Keratinocyte (primary cell): ENCODE measurements at regions not wholly inside any gene's neighbourhood (a gene's known extent, or its start where the extent isn't known, plus 50 kb on each side); places are given as distances from the start of the nearest gene placed in this dataset.

Source experiments
- DNase-seq: peaks from one replicate; pipeline ENCODE4 v3.0.0-alpha.2; 2011; ENCODE audit warnings: low read depth, missing footprints, low spot score
- FAIRE-seq: peaks from 2 replicates; lab custom pipeline; 2011; peaks lifted over from hg19 to GRCh38; lab: Jason Lieb, UNC
- H2AFZ ChIP-seq: 2 replicates; pipeline ENCODE4 v1.6.0; 2012; ENCODE audit warnings: low read length, control low read depth, inconsistent platforms; ENCODE audit not compliant: control insufficient read depth
- H3K27ac ChIP-seq: 2 replicates; pipeline ENCODE4 v1.5.1; 2011; ENCODE audit warnings: low read length; ENCODE audit not compliant: control insufficient read depth, insufficient read depth
- H3K27me3 ChIP-seq: 3 replicates; pipeline ENCODE4 v1.6.0; 2011; ENCODE audit warnings: low read length; ENCODE audit not compliant: control insufficient read depth, insufficient read depth; ENCODE audit errors: extremely low read depth
- H3K36me3 ChIP-seq, 2 experiments: 2 replicates in 1 of 2; 3 replicates in 1 of 2; pipeline ENCODE4 v1.5.1; 2011; ENCODE audit warnings: low read length in 2 of 2, mild to moderate bottlenecking in 1 of 2; ENCODE audit not compliant: control insufficient read depth in 2 of 2, insufficient read depth in 2 of 2; ENCODE audit errors: extremely low read depth in 1 of 2
- H3K4me1 ChIP-seq: 3 replicates; pipeline ENCODE4 v1.5.1; 2011; ENCODE audit warnings: low read length; ENCODE audit not compliant: control insufficient read depth, insufficient read depth; ENCODE audit errors: extremely low read depth
- H3K4me2 ChIP-seq: 3 replicates; pipeline ENCODE4 v1.6.0; 2011; ENCODE audit warnings: low read depth, low read length; ENCODE audit not compliant: control insufficient read depth, insufficient read depth; ENCODE audit errors: extremely low read depth
- H3K4me3 ChIP-seq, 3 experiments: fragments of 200-600 bp in 1 of 3; sonication (generic) in 1 of 3; 2 replicates in 2 of 3; 3 replicates in 1 of 3; pipeline ENCODE4 v1.5.1; 2011 to 2016; ENCODE audit warnings: low read length in 3 of 3, mild to moderate bottlenecking in 3 of 3, control low read depth in 2 of 3, inconsistent platforms in 1 of 3, low read depth in 1 of 3, mixed read lengths in 1 of 3, mixed run types in 1 of 3, moderate library complexity in 1 of 3; ENCODE audit not compliant: control insufficient read depth in 2 of 3, insufficient read depth in 2 of 3; ENCODE audit errors: extremely low read depth in 1 of 3
- H3K79me2 ChIP-seq: 2 replicates; pipeline ENCODE4 v1.6.0; 2012; ENCODE audit warnings: low read length; ENCODE audit not compliant: control insufficient read depth, insufficient read depth
- H3K9ac ChIP-seq: 3 replicates; pipeline ENCODE4 v1.6.0; 2011; ENCODE audit warnings: low read length; ENCODE audit not compliant: control insufficient read depth, insufficient read depth; ENCODE audit errors: extremely low read depth
- H3K9me1 ChIP-seq: 3 replicates; pipeline ENCODE4 v1.6.0; 2011; ENCODE audit warnings: low read length; ENCODE audit not compliant: control insufficient read depth, insufficient read depth; ENCODE audit errors: extremely low read depth
- H3K9me3 ChIP-seq: 2 replicates; pipeline ENCODE4 v1.5.1; 2012; ENCODE audit warnings: low read depth, low read length; ENCODE audit not compliant: control insufficient read depth
- H4K20me1 ChIP-seq: 3 replicates; pipeline ENCODE4 v1.6.0; 2011; ENCODE audit warnings: low read length; ENCODE audit not compliant: control insufficient read depth, insufficient read depth; ENCODE audit errors: extremely low read depth
- EZH2 ChIP-seq: IDR thresholded peaks from one replicate; pipeline ENCODE4 v1.6.1; 2012; ENCODE audit warnings: inconsistent platforms, mild to moderate bottlenecking, low read length, moderate library complexity
- dilution Hi-C: fragments of 300-500 bp; cut with MboI; formaldehyde crosslinking; loops from one replicate; pipeline ENCODE4 v1.7.0; 2020; ENCODE audit warnings: low sequenced_read_pairs; ENCODE audit not compliant: extremely low pct_ligation_motif_present
- TF ChIP-seq, protein P1 (sequence below), 3 experiments: IDR thresholded peaks in 1 of 3; conservative IDR thresholded peaks in 1 of 3; optimal IDR thresholded peaks in 1 of 3; 2 replicates in 2 of 3; 3 replicates in 1 of 3; pipeline versions ENCODE3 to v1.5.1; 2011; ENCODE audit warnings: low read length in 3 of 3, mild to moderate bottlenecking in 3 of 3, moderate library complexity in 2 of 3, control low read depth in 1 of 3, inconsistent platforms in 1 of 3; ENCODE audit not compliant: insufficient read depth in 2 of 3; ENCODE audit errors: extremely low read depth in 1 of 3

DNA sequence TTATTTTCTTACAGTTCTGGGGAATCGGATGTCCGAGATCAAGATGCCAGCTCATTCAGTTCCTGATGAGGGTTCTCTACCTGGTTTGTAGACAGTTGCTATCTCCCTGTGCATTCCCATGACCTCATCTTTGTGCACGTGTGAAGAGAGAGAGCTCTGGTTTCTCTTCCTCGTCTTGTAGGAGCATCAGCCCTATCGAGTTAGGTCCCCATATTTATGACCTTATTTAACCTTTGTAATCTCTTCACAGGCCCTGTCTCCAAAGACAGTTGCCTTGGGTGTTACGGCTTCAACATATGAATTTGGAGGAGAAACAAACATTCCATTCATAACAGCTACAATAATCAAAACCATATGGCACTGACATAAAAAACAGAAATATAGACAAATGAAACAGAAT, 455.3 kb downstream of the HACE1 start:
- Histone ChIP-seq H3K4me2 (no peak overlapping the region), H3K4me1 (no peaks in the 10 kb centered on the region), H3K9ac (no peak overlapping the region), H3K79me2 (no peaks in the 10 kb centered on the region), H3K27me3 (no peaks in the 10 kb centered on the region), H3K27ac (no peak overlapping the region), H3K36me3 (no peaks in the 10 kb centered on the region), H3K4me3 (no peak overlapping the region), H3K9me1 (no peaks in the 10 kb centered on the region), H3K9me3 (no peaks in the 10 kb centered on the region), H4K20me1 (no peaks in the 10 kb centered on the region), H2AFZ (no peak overlapping the region)
- FAIRE-seq (no peak), DNase-seq (no peak)
- dilution Hi-C loops: no loop called here
- no peak for TF ChIP-seq EZH2
- TF ChIP-seq, protein P1, sequence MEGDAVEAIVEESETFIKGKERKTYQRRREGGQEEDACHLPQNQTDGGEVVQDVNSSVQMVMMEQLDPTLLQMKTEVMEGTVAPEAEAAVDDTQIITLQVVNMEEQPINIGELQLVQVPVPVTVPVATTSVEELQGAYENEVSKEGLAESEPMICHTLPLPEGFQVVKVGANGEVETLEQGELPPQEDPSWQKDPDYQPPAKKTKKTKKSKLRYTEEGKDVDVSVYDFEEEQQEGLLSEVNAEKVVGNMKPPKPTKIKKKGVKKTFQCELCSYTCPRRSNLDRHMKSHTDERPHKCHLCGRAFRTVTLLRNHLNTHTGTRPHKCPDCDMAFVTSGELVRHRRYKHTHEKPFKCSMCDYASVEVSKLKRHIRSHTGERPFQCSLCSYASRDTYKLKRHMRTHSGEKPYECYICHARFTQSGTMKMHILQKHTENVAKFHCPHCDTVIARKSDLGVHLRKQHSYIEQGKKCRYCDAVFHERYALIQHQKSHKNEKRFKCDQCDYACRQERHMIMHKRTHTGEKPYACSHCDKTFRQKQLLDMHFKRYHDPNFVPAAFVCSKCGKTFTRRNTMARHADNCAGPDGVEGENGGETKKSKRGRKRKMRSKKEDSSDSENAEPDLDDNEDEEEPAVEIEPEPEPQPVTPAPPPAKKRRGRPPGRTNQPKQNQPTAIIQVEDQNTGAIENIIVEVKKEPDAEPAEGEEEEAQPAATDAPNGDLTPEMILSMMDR (optimal IDR thresholded peaks at IDR 0.05 in 1 of 3, IDR thresholded peaks at IDR 0.05 in 1 of 3, conservative IDR thresholded peaks at IDR 0.05 in 1 of 3; ENCODE audit: extremely low read depth in 1 of 3, insufficient read depth in 2 of 3, low read length in 3 of 3): no peak

DNA sequence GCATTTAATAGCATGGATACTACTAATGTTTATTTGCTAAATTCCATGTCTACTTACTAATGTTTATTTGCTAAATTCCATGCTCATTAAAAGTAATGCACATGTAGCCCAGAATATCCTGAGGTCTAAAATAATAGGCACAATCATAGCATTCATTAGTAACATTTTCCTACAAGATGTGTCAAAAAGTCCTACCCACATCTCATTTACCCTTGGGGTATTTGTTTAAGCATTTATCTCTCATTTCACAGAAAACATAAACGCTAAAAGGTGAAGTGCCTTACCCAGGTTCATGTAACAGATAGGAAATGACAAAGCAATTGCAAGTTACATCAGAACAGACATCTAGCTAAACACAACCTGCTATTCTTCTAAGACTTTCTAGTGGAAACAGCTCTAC, 457.1 kb downstream of the HACE1 start:
- no peaks in the 10 kb centered on the region for H3K4me1 ChIP-seq
- H3K27ac ChIP-seq: no peak overlapping the region
- H4K20me1 ChIP-seq: no peaks in the 10 kb centered on the region
- H3K4me2 ChIP-seq: no peak overlapping the region
- no peak overlapping the region for H2AFZ ChIP-seq
- no peak overlapping the region for H3K9ac ChIP-seq
- no peaks in the 10 kb centered on the region for H3K27me3 ChIP-seq
- H3K9me1 ChIP-seq: no peaks in the 10 kb centered on the region
- TF ChIP-seq, protein P1 (optimal IDR thresholded peaks at IDR 0.05 in 1 of 3, IDR thresholded peaks at IDR 0.05 in 1 of 3, conservative IDR thresholded peaks at IDR 0.05 in 1 of 3; ENCODE audit: extremely low read depth in 1 of 3, insufficient read depth in 2 of 3, low read length in 3 of 3): no peak
- TF ChIP-seq EZH2: no peak
- no peaks in the 10 kb centered on the region for H3K9me3 ChIP-seq
- FAIRE-seq: no peak
- dilution Hi-C loops: no loop called here
- no peak overlapping the region for H3K4me3 ChIP-seq
- H3K36me3 ChIP-seq: no peaks in the 10 kb centered on the region
- H3K79me2 ChIP-seq: no peaks in the 10 kb centered on the region
- no peak for DNase-seq
